OCI-LY3 (cell line): ENCODE measurements at regions not wholly inside any gene's neighbourhood (a gene's known extent, or its start where the extent isn't known, plus 50 kb on each side); places are given as distances from the start of the nearest gene placed in this dataset.

ENCODE experiments used
- H2AFZ ChIP-seq: fragments of 200-600, 300-600 bp; shearing (Covaris generic); 2 replicates; pipeline ENCODE4 v1.6.0; 2014; ENCODE audit warnings: antibody characterized with exemption, low read depth, low read length
- H3K27ac ChIP-seq: fragments of 200-600, 300-600 bp; sonication (generic); 2 replicates; pipeline ENCODE4 v1.5.1; 2014; ENCODE audit warnings: mild to moderate bottlenecking, low read length, moderate library complexity, mixed read lengths
- H3K27me3 ChIP-seq: fragments of 200-600, 300-600 bp; sonication (generic); 2 replicates; pipeline ENCODE4 v1.6.1; 2014; ENCODE audit warnings: low read depth, low read length, mixed read lengths
- H3K36me3 ChIP-seq: fragments of 200-600, 300-600 bp; sonication (generic); replicated peaks from 2 replicates; pipeline ENCODE3; 2014; ENCODE audit warnings: low read depth, low read length, mixed read lengths
- H3K4me1 ChIP-seq: fragments of 300-600, 200-600 bp; sonication (generic); 2 replicates; pipeline ENCODE4 v1.6.1; 2014; ENCODE audit warnings: low read length, mixed read lengths
- H3K4me2 ChIP-seq: fragments of 200-600, 300-600 bp; sonication (generic); 2 replicates; pipeline ENCODE4 v1.6.1; 2014; ENCODE audit warnings: low read length, mixed read lengths
- H3K4me3 ChIP-seq: fragments of 300-600, 200-600 bp; sonication (generic); 2 replicates; pipeline ENCODE4 v1.5.1; 2014; ENCODE audit warnings: antibody characterized with exemption, mild to moderate bottlenecking, low read length, moderate library complexity
- H3K79me2 ChIP-seq: fragments of 300-600, 200-600 bp; shearing (Covaris generic); 2 replicates; pipeline ENCODE4 v1.6.1; 2014; ENCODE audit warnings: mild to moderate bottlenecking, low read length, mixed read lengths
- H3K9ac ChIP-seq: fragments of 300-600, 200-600 bp; shearing (Covaris generic); 2 replicates; pipeline ENCODE4 v1.6.0; 2014; ENCODE audit warnings: mild to moderate bottlenecking, low read length, moderate library complexity
- H3K9me3 ChIP-seq: fragments of 200-600, 300-600 bp; shearing (Covaris generic); 2 replicates; pipeline ENCODE4 v1.6.1; 2014; ENCODE audit warnings: low read length, mixed read lengths; ENCODE audit not compliant: insufficient read depth
- H4K20me1 ChIP-seq: fragments of 200-600, 300-600 bp; sonication (generic); 2 replicates; pipeline ENCODE4 v1.6.1; 2016; ENCODE audit warnings: low read length, mixed read lengths; ENCODE audit not compliant: insufficient read depth
- CTCF ChIP-seq: fragments of 200-600, 300-600 bp; sonication (generic); IDR thresholded peaks from 2 replicates; pipeline ENCODE4 v1.5.1; 2014; ENCODE audit warnings: antibody characterized with exemption, low read length, low read depth
- EZH2phosphoT487 ChIP-seq: fragments of 200-600 bp; shearing (Covaris generic); IDR thresholded peaks from 2 replicates; pipeline ENCODE4 v1.6.1; 2018; ENCODE audit warnings: antibody characterized with exemption, mixed run types, low read depth

- Histone ChIP-seq H3K27me3 (peaks cover 12% of the 10 kb centered on the region), H3K9ac (no peak overlapping the region), H4K20me1 (no peaks in the 10 kb centered on the region), H3K79me2 (no peaks in the 10 kb centered on the region), H3K4me3 (no peak overlapping the region), H3K36me3 (no peaks in the 10 kb centered on the region), H3K27ac (no peak overlapping the region), H3K4me1 (no peaks in the 10 kb centered on the region), H3K4me2 (no peak overlapping the region), H3K9me3 (no peaks in the 10 kb centered on the region), H2AFZ (no peak overlapping the region)
- no peak for TF ChIP-seq EZH2phosphoT487
These were observed 167.9 kb upstream of the NTF3 start for GRCh38 chr12:5264006-5264405.

DNA sequence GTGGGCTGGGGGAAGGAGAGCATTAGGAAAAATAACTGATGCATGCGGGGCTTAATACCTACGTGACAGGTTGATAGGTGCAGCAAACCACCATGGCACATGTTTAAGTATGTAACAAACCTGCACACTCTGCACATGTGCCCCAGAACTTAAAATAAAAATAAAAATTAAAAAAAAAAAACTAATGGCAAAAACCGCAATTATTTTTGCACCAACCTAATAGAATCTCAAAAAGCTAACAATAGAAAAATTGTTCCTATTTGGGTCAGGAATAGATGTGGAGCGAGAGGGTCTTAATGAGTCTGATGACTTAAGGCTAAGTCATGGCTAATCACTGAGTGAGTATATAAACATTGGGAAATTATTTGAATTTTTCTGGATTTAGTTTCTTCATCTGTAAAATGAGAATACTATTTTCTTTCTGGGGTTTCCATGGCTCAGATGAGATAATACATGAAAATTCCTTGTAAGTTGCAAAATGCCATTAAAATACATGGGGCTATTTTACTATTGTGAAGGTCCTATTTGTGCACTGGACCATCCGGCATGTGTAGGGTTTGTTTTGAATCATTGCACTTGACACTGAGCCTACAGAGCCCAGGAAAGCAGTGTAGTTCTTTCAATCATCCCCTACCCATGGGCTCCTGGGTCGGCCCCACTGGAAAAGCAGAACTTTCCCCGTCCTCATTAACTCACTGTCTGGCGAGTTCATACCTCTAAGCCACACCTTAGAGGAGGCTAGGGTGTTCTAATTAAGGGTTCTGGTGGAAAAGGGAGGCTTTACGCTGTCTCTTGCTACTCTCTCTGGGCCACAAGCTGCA, 164.1 kb upstream of the NTF3 start:
- no peaks in the 10 kb centered on the region for H3K9me3 ChIP-seq
- H3K9ac ChIP-seq: no peak overlapping the region
- no peak overlapping the region for H3K27ac ChIP-seq
- no peaks in the 10 kb centered on the region for H3K4me1 ChIP-seq
- H3K79me2 ChIP-seq: no peaks in the 10 kb centered on the region
- no peak overlapping the region for H3K4me3 ChIP-seq
- no peak overlapping the region for H2AFZ ChIP-seq
- H3K4me2 ChIP-seq: no peak overlapping the region
- no peaks in the 10 kb centered on the region for H3K36me3 ChIP-seq
- no peaks in the 10 kb centered on the region for H4K20me1 ChIP-seq
- peaks cover 14% of the 10 kb centered on the region for H3K27me3 ChIP-seq
- TF ChIP-seq EZH2phosphoT487 (no peak), CTCF (no peak)

- no peak overlapping the region for H2AFZ ChIP-seq
- no peaks in the 10 kb centered on the region for H4K20me1 ChIP-seq
- no peaks in the 10 kb centered on the region for H3K4me1 ChIP-seq
- H3K4me3 ChIP-seq: no peak overlapping the region
- TF ChIP-seq CTCF (no peak), EZH2phosphoT487 (no peak)
- peaks cover 14% of the 10 kb centered on the region for H3K27me3 ChIP-seq
- H3K9ac ChIP-seq: no peak overlapping the region
- H3K27ac ChIP-seq: no peak overlapping the region
- no peaks in the 10 kb centered on the region for H3K79me2 ChIP-seq
- H3K9me3 ChIP-seq: no peaks in the 10 kb centered on the region
- H3K36me3 ChIP-seq: no peaks in the 10 kb centered on the region
- no peak overlapping the region for H3K4me2 ChIP-seq
These were observed 163.3 kb upstream of the NTF3 start for GRCh38 chr12:5268424-5269210.

- peaks cover 14% of the 10 kb centered on the region for H3K27me3 ChIP-seq
- H3K27ac ChIP-seq: no peak overlapping the region
- no peak overlapping the region for H3K4me3 ChIP-seq
- no peak overlapping the region for H3K9ac ChIP-seq
- no peaks in the 10 kb centered on the region for H3K4me1 ChIP-seq
- H3K4me2 ChIP-seq: no peak overlapping the region
- H3K36me3 ChIP-seq: no peaks in the 10 kb centered on the region
- H3K9me3 ChIP-seq: no peaks in the 10 kb centered on the region
- no peak overlapping the region for H2AFZ ChIP-seq
- no peaks in the 10 kb centered on the region for H3K79me2 ChIP-seq
- no peaks in the 10 kb centered on the region for H4K20me1 ChIP-seq
- TF ChIP-seq CTCF: no peak
- TF ChIP-seq EZH2phosphoT487: no peak
These were observed 162.1 kb upstream of the NTF3 start for GRCh38 chr12:5269846-5270245.
